Adrenal gland (tissue), 5 donors: ENCODE measurements at regions not wholly inside any gene's neighbourhood (a gene's known extent, or its start where the extent isn't known, plus 50 kb on each side); places are given as distances from the start of the nearest gene placed in this dataset.

Experiments
- CTCF ChIP-seq, 6 experiments: fragments of 450-650 bp in 4 of 6; fragments of 200-600 bp in 2 of 6; sonication (generic) in 1 of 6; IDR thresholded peaks; 1 replicate in 5 of 6; 2 replicates in 1 of 6; pipeline versions ENCODE4 v1.5.1 to v1.8.0; 2016 to 2021; ENCODE audit warnings: antibody characterized with exemption in 6 of 6, mild to moderate bottlenecking in 2 of 6, moderate library complexity in 1 of 6
- POLR2A ChIP-seq, 2 donors: fragments of 450-650 bp; IDR thresholded peaks; one replicate each; pipeline ENCODE4 v1.6.1; 2017; ENCODE audit warnings: antibody characterized with exemption in 2 of 2, mild to moderate bottlenecking in 2 of 2, moderate library complexity in 1 of 2
- donor health status: DM: no; HTN: no; CAD: no.

- TF ChIP-seq CTCF (IDR thresholded peaks at IDR 0.05), result no peak
- TF ChIP-seq POLR2A (IDR thresholded peaks at IDR 0.05), result no peak
Observed at GRCh38 chr1:104765085-104765484, 1015.4 kb downstream of the AMY1C start.
